NCI-H187 treated with DMSO at 0.1 percent for 48 hours (cell line): ENCODE measurements at regions not wholly inside any gene's neighbourhood (a gene's known extent, or its start where the extent isn't known, plus 50 kb on each side); places are given as distances from the start of the nearest gene placed in this dataset.

ENCODE experiments used
- DNase-seq: peaks from one replicate; lab custom pipeline; 2025; lab: John Stamatoyannopoulos, UW

DNA sequence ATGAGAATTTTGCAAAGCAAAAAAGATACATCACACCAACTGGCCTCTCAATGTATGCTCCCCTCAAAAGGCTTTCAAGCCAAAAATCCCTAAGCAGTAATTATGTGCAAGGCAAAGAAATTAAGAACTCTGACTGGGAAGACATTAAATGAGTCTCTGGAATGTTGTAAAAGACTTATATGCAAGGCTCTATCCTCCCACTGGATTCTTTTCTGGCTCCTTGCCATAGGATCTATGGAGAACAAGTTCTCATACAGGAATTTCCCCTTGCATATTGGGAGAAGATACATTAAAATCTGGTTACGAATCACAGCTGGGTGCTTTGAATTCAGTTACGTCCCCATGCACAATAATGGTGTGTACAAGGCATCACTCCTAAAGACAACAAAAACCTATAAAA lies 73.4 kb upstream of the ATL2 start:
- no peak for DNase-seq

DNA sequence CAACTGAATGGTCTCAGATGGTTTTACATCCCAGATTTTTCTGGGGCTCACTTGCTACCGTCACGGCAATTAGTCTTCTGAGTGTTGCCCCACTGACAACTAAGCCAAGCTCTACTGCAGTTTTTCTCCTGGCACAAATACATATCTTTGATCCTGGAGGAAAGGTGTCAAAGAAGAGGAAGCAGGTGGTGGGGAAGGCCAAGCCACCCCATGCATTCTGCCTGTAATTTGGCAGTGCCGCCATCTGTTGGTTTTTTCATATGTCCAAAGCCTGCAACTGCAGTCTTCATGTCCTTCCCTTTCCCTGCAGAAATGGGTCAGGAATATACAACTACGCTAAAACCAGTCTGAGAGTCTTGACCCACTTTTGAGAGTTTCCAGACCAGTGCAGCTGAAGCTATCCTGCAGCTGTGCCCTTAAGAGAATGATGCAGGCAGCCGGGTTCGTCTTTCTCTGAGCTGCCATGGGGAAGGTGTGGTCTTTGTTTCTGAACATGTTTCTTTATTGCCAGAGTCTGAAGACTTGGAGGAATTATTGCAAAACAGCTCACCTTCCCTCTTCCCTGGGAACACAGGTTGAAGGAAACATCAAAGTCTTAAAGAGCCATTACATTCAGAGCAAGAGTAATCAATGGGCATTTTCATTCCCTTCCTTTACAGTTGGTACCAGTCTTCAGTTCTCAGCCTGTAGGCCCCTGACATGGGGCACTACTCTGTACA lies 71.8 kb upstream of the ATL2 start:
- no peak for DNase-seq

DNA sequence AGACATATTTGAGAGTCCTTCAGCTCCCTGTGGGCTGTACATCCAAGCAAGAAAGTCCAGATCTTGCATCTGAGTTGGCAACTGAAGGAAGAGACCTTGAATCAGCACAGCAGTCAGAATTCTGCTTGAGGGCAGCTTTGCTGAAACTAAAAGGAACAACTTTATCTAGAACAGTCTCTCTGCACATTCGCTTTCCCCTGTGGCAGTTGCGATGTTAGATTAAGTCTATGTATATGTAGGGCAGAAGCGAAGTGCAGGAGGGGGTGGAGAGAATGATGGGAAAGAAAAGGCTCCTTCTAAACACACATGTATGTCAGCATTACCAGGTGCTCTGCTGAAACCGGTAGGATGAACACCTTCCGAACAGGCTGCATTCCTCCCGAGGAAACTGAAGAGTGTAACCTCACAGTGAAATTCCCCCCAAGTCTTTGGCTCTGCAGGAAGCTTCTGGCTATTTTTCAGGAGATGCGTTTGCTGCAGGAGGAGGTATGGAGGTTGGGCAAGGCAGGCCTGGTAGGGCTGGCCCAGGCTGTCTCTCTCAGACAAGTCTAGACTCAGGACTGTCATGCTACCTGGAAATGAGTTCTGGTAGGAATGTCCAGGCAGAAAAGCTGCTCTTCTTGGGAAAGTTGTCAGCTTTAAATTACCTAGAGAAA lies 70.0 kb upstream of the ATL2 start:
- no peak for DNase-seq

DNA sequence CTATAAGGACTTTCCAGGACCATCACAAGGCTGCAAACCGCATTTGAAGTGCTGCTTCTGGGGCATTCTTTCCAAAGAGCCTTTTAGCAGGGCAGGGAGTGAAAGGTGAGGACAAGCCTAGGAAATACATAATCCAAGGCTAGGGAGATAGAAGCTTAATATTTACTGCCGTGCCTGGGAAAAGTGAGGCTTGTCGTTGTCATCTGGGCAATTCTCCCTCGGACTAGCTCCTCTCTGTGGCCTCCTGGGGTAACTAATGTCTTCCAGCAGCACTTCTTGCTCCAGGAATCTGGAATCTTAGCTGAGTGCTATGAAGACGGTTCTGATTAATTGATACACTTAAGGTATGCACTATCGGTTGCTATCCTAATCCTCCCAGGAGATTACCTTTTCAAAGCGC lies 69.3 kb upstream of the ATL2 start:
- no peak for DNase-seq

DNA sequence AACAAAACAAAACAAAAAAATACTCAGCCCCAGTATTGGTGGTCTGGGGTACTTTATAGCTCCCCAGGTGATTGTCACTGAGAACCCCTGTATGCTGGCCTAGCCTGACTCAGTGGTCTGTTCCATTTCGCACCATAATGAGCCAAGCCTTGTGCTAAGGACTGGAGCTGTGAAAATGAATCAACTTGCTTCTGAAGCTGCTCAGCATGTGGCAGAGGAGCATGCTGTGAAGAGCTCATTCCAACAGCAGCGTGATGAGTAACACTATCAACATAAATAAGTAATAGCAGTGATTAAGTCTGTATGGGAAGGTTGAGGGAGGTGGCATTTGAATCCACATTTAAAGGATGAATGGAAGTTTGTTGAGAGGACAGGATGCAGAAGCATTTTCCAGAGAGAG lies 67.2 kb upstream of the ATL2 start:
- no peak for DNase-seq

DNA sequence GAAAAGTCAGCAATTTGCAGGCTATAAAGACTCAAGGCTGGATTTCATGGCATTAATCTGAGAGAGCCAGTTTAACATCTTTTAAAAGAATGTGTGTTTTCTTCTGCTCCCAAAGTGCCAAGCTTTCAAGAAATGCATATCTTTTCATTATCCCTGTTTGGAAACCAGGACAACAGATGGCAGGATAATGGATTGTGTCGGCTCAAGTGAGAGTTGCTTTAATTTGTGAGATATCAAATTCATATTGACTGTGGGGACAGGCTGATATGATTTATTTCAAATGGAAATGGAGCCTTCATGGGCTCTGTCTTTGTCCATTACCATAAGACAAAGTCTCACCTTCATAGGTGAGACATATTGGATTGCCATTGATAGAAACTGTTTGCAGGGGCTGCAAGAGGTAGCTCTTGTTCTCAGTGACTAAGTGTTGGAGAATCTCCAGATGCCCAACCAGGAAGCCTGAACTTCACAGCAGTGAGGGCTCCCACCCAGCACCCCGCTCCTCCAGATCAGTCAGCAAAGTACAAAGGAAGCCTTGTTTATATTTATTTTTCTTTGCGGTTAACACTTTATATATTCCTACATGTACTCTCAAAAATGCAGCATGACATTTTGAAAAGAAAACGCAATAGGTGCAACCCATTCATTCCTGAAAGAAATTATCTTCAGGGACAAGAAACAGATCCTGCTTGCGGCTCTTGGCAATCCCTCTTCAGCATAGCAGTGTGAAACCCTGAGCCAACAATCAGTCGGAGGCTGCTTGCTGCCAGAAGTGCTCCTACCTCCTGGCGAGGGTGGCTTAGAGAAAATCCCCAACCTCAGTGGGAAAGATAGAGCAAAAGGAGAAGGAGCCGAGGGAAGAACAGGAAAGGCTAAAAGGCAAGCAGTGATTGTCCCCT lies 65.8 kb upstream of the ATL2 start:
- DNase-seq, result no peak

DNA sequence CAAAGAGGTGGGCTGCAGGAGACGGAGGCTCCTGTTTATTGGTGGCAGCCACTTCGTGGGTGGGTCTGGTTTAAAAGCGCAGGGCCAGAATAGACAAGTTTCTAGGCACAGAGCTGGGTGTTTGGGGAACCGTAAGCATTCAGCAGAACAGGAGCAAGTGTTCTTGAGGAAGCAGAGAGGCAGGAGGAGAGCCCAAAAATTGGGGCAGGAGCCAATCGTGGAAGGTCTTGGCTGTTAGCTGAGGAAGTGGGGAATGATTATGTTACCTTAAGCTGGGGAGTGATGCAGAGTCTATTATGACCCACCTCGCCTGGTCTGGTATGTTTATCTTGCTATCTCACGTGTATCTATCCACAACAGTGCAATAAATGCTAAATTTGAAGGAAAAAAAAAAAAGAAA lies 64.3 kb upstream of the ATL2 start:
- no peak for DNase-seq

DNA sequence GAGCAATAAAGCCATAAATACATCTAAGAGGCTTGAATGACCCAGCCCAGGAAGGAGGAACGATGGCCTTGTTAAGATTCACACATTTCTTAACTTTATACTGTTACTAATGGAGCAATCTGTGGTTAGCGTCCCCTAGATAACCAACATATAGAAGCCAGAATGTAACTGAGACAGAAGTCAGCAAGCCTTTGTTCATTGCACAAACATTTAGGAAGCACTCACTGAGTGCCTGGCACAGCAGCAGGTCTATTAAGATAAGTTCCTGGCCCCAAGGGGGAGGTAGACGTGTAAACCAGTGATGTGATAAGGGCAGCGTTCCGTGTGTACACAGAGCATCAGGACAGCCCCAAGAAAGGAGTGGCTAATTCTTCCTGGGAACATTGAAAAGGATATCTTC lies 63.6 kb upstream of the ATL2 start:
- DNase-seq, result no peak

DNA sequence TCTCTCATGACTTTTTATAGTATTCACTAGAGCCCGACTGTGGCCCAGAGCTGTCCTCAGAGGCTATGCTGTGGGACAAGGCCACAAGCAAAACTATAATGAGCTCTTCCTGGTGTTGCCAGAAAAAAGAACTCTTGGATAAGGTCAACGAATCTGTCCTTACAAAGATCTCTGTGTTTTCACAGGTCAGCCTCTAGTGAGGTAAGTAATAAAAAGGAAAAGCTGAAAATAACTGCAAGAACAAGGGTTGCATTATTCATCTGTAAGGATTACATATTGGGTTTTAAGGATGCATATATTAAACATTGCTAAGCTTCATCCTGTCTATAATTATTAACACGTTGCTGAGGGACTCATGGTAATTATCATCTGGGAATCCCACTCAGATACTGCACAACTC lies 62.8 kb upstream of the ATL2 start:
- DNase-seq, result no peak

DNA sequence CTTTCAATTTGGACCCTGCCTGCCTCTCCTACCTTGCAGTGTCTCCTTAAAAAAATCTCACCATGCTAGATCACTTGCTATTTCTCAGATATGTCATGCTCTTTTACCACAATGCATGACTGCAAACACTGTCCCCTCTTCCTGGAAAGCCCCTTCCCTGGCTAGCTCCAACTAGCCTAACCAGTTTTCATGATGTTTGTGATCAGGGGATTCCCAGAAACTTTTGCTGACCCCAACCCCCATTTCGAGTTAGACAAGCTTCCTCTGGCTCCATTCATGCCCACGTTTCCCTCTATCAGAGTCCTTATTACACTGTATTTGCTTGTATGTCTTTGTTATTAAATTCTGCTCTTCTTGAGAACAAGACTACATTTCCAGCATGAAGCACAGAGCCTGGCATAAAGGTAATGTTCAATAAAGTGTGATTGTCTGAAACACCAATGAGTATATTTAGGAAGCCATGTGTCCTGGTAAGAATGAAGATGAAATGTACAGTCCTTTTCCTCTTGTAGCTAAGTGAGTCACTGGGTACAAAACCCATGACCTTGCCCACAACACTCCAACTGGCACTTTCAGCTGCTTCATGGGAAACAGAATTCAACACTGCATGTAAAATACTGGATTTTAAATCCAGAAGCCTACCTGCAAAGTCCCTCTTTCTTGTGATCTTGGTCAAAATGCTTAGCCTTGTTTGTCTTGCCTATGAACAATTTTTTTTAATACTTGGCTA lies 62.0 kb upstream of the ATL2 start:
- DNase-seq, result no peak

DNA sequence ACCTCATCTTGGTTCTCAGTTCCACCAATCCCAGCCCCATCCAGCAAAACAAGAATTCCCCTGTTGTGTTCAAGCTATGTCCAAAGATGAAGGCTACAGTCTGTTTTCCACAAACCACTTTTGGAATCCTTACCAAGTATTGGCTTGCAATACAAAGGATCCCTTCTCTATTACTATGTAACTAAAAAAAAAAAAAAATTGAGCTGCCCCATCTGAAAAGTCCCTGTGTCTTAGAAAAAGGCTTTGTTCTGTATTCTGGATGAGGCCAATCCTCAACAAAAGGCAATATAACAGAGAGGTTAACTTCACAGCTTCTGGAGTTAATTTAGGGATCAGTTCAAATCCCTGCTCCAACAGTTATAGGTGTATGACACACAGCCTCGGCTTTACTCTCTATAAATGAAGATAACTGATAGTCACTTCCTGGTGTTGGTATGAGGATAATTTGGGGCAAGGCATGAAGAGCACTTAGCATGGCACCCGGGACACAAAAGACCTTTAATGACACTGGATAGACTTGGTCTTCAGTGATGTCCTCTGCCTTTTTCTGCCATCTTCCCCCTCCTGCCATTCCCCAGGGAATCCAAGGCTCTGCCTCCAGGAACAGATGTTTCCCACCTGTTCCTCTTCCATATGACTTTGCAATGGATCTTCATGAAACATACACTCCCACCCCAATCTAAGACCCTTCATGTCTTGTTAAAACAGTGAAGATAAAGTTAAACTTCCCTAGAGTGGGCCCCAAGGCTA lies 61.2 kb upstream of the ATL2 start:
- no peak for DNase-seq

DNA sequence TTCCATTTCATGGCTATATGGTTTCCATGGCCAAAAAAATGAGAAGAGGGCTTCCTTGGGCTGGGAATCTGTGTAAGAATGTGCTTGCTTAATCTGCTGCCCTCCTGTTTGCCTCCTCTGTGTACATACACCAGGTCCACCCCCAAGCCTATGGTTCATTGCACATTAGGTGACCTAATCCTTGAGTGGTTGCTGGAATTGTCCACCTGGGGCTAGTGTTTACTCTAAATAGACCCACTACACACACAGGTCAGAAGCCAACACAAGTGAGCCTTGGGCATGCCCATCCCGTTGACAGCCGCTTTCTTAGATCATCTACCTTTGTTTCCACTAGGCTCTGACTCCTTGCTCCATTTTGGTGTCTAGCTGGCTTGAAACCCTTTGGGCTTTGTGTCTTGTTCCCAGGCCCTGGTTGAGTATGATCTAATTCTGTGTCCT lies 59.2 kb upstream of the ATL2 start:
- DNase-seq, result no peak

DNA sequence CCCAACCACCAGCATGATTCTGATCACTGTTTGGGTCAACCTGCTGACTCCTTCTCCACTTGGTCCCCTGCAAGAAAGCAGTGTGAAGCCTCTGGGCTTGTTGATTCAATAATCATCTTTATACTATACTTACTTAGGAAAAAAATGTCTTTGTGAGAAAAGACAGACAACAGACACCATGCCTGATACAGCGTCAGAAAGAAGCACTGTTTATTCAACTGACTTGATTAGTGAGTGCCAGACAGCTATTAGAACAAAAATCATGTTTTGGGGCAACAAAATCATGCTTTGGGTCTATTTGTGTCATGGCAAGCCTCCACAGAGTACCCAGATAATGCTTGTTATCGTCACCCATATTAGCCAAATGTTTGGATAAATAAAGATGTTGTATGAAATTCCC lies 58.7 kb upstream of the ATL2 start:
- DNase-seq, result no peak

DNA sequence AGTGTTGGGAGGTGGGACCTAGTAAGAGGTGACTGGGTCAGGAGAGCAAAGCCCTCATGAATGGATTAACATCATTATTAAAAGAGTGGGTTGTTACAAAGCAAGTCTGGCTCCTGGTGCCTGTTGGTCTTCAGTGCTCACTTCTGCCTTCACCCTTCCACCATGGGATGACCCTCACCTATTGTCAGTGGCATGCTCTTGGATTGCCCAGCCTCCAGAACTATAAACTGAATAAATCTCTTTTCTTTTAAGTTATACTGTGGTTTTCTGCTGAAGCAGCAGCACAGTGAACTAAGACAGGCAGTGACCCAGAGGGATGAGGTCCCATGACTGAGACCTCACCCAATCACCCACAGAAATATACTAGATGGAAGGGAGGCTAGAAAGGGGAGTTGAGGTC lies 57.5 kb upstream of the ATL2 start:
- DNase-seq, result no peak

DNA sequence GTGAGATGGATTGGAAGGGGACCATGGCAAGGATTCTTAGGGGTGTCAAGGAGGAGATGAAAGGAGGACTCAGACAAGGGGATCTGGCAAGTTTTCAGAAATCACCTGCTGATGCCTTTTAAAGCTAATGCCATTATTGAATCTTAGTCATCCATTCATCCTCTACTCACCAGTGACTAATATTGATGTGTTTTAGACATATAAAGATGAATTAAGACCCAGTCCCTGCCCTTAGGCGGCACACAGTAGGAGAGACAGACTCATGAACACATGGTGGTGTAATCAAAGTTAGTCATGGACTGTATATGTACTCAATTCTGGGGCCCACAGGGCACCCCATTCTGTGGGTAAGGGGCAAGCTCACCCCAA lies 56.5 kb upstream of the ATL2 start:
- DNase-seq, result no peak

DNA sequence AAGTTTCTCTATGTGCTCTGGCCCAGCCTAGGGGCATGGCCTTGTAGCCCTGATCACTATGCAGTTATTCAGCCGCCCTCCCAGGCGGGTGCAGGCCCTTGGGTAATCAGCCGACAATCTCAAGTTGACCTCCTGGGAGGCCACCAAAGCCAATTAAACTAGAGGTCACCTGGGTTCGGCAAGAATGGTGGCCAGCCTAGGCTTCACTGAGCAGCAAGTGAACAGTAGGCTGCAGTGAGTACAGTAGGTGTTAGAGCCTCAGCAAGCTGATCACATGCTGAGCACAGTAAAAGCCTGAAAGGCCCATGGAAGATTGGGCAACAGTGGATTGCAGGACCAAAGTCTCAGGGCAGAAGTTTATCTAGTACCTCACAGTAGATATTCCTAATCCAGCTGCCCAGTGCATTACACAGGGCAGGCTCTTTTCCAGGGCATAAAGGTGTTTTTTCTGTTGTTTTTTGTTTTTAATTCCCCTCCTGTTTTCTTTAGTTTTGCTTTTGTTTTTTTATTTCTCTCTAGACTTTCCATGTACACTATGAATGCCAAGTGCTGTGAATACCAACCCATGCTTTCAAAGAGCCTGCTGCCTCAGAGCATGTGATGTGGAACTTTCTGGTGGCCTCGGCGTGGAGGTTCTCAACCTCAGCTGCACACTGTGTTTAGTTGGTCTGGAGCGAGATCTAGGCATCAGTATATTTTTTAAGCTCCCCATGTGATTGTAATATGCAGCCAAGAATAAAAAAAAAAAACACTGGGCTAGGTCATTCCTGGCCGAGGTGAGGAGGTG lies 55.9 kb upstream of the ATL2 start:
- no peak for DNase-seq

DNA sequence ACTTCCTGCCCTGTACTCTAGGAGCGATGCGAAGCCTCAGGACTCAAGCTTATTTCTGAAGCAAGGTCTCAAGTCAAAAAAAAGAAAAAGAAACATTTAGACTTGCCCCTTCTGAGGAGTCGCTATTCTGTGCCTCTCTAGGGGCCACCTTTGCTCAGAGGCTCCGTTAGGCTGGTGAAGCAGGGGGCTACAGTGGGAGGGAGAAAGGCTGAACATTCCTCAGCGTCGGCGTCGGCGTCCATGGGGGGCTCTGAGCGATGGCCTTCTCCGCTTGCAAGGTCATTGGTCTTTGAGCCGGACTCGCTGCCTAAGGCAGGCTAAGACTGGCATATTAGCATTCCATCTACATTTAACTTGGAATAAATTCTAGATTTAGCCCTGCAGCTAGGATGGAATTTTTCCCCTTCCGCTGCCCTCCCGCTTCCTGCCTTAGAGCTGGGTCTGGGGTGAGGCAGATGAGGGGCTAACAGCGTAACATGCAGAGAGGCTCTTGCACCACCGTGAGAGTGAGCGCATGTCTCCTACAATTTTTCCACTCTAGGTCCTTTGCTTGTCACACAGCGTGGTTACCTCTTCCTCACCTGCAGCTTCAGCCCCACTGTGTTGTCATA lies 53.6 kb upstream of the ATL2 start:
- no peak for DNase-seq

DNA sequence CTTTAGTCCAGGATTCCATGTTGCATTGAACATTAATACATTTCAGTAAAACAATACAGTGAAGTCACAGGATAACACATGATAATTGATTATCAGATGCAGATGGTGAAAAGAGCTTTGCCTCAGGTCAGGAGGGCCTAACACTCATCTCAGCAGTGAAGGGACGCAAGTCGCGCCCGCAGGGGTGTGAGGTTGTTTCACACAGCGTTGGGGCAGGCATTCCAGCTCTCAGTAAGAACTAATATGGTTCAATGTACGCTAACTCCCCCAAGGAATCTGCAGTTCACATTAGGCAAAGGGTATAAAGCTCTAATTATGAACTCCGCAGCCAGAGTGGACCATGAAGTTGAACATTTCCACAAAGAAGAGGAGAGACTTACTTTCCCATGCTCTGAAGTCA lies 53.1 kb upstream of the ATL2 start:
- DNase-seq, result no peak

DNA sequence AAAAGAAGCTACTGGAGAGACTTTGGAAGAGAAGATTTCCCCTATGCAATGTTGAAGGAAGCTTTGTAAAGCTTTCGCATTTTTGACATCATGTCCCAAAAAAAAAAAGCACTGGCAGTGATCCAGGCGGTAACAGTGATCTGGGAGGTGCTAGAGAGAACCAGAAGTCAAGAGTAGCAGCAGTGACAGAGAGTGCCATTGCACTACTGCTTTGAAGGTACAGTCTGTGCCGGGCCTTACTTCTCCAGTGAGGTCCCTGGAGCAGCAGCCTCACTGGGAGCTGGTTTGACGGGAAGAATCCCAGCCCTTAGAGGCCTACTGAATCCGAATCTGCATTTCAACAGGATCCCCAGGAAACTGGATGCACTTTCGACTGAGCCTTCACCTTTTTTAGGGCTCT lies 50.9 kb upstream of the ATL2 start:
- DNase-seq, result no peak

DNA sequence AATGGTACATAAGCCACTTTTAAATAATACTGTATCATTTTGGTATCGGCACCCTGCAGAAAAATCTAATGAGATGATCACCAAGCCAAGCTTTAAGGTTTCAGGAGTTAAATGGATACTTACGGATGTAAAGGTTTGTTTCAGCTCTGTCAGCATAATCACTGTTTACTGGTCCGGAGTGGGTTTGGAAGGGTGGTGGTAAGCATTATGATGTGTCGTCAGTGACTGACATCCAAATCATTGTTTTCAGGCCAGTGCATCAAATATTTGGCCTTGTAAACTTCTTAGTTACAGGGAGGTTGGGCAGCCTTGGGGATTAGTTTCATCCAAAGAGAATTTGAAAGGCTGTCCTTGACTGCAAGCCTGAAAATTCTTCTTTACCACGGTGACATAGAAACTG lies 50.0 kb upstream of the ATL2 start:
- DNase-seq, result no peak
